NOMO-1 (cell line): ENCODE measurements at regions not wholly inside any gene's neighbourhood (a gene's known extent, or its start where the extent isn't known, plus 50 kb on each side); places are given as distances from the start of the nearest gene placed in this dataset.

Source experiments
- DNase-seq, 2 experiments: peaks; one replicate each; lab custom pipeline; 2025; ENCODE audit not compliant: unreplicated experiment in 2 of 2; lab: John Stamatoyannopoulos, UW

GRCh38 chr4:175511861-175512260 lies 300.2 kb downstream of the GPM6A start:
- DNase-seq: no peak

- DNase-seq: no peak
These were observed 297.9 kb downstream of the GPM6A start for GRCh38 chr4:175514174-175514573.

- no peak for DNase-seq
These were observed 281.4 kb downstream of the GPM6A start for GRCh38 chr4:175530655-175531054.

- no peak for DNase-seq
These were observed 280.5 kb downstream of the GPM6A start for GRCh38 chr4:175531405-175532091.

GRCh38 chr4:175536852-175537453 lies 275.1 kb downstream of the GPM6A start:
- peak in 1 of 2 experiments; percentile 71 for DNase-seq

- no peak for DNase-seq
These were observed 272.6 kb downstream of the GPM6A start for GRCh38 chr4:175539498-175539897.

- DNase-seq: no peak
These were observed 271.9 kb downstream of the GPM6A start for GRCh38 chr4:175540151-175540550.

- DNase-seq: no peak
These were observed 271.3 kb downstream of the GPM6A start for GRCh38 chr4:175540732-175541131.

GRCh38 chr4:175542786-175543185 lies 269.3 kb downstream of the GPM6A start:
- DNase-seq: no peak

- DNase-seq: no peak
These were observed 252.9 kb downstream of the GPM6A start for GRCh38 chr4:175559126-175559525.

- no peak for DNase-seq
These were observed 252.5 kb downstream of the GPM6A start for GRCh38 chr4:175559526-175559925.

- DNase-seq: peak in 1 of 2 experiments; percentile 2
These were observed 251.5 kb downstream of the GPM6A start for GRCh38 chr4:175560604-175561003.

GRCh38 chr4:175561696-175562095 lies 250.4 kb downstream of the GPM6A start:
- DNase-seq: no peak

GRCh38 chr4:175562111-175562510 lies 250.0 kb downstream of the GPM6A start:
- DNase-seq: no peak

GRCh38 chr4:175562542-175562941 lies 249.5 kb downstream of the GPM6A start:
- DNase-seq: no peak
